ENCODE measurements at regions not wholly inside any gene's neighbourhood (a gene's known extent, or its start where the extent isn't known, plus 50 kb on each side); places are given as distances from the start of the nearest gene placed in this dataset.

- Histone ChIP-seq H3K27me3 (ENCODE audit: insufficient read depth, insufficient read length) (no peaks in the 10 kb centered on the region), H3K9ac (ENCODE audit: insufficient read length, low read depth) (no peak overlapping the region), H3K4me1 (ENCODE audit: insufficient read depth, insufficient read length) (no peaks in the 10 kb centered on the region), H3K36me3 (ENCODE audit: insufficient read depth, insufficient read length, low read length) (no peaks in the 10 kb centered on the region), H3K4me3 (ENCODE audit: insufficient read length, low read depth) (no peak overlapping the region), H3K9me3 (ENCODE audit: insufficient read depth, low read length) (no peaks in the 10 kb centered on the region)
- DNase-seq (ENCODE audit: low read depth, low spot score): no peak
- TF ChIP-seq YY1 (IDR thresholded peaks at IDR 0.05; ENCODE audit: insufficient read depth, insufficient read length) (no peak), ZNF274 (IDR thresholded peaks at IDR 0.05; ENCODE audit: low read depth, low read length) (no peak), SUZ12 (IDR thresholded peaks at IDR 0.05; ENCODE audit: extremely low read depth, insufficient read depth, insufficient read length) (no peak)
These were observed 1247.9 kb upstream of the MAP3K7 start for GRCh38 chr6:91834813-91835212.

- Histone ChIP-seq H3K4me1 (ENCODE audit: insufficient read depth, insufficient read length) (no peaks in the 10 kb centered on the region), H3K27me3 (ENCODE audit: insufficient read depth, insufficient read length) (no peaks in the 10 kb centered on the region), H3K9ac (ENCODE audit: insufficient read length, low read depth) (no peak overlapping the region), H3K9me3 (ENCODE audit: insufficient read depth, low read length) (no peaks in the 10 kb centered on the region), H3K4me3 (ENCODE audit: insufficient read length, low read depth) (no peak overlapping the region), H3K36me3 (ENCODE audit: insufficient read depth, insufficient read length, low read length) (no peaks in the 10 kb centered on the region)
- DNase-seq (ENCODE audit: low read depth, low spot score): no peak
- no peak for TF ChIP-seq YY1 (IDR thresholded peaks at IDR 0.05; ENCODE audit: insufficient read depth, insufficient read length)
These were observed 1240.3 kb upstream of the MAP3K7 start for GRCh38 chr6:91827151-91827550.

- H3K27me3 ChIP-seq (ENCODE audit: insufficient read depth, insufficient read length): no peaks in the 10 kb centered on the region
- H3K9me3 ChIP-seq (ENCODE audit: insufficient read depth, low read length): no peaks in the 10 kb centered on the region
- TF ChIP-seq ZNF274 (IDR thresholded peaks at IDR 0.05; ENCODE audit: low read depth, low read length) (no peak), YY1 (IDR thresholded peaks at IDR 0.05; ENCODE audit: insufficient read depth, insufficient read length) (no peak), SUZ12 (IDR thresholded peaks at IDR 0.05; ENCODE audit: extremely low read depth, insufficient read depth, insufficient read length) (no peak)
- H3K4me1 ChIP-seq (ENCODE audit: insufficient read depth, insufficient read length): no peaks in the 10 kb centered on the region
- no peak overlapping the region for H3K9ac ChIP-seq (ENCODE audit: insufficient read length, low read depth)
- no peak for DNase-seq (ENCODE audit: low read depth, low spot score)
- no peaks in the 10 kb centered on the region for H3K36me3 ChIP-seq (ENCODE audit: insufficient read depth, insufficient read length, low read length)
- H3K4me3 ChIP-seq (ENCODE audit: insufficient read length, low read depth): no peak overlapping the region
These were observed 1239.3 kb upstream of the MAP3K7 start for GRCh38 chr6:91826128-91826527.

GRCh38 chr6:91824331-91824730 is 1237.5 kb upstream of the MAP3K7 start:
- no peaks in the 10 kb centered on the region for H3K9me3 ChIP-seq (ENCODE audit: insufficient read depth, low read length)
- no peaks in the 10 kb centered on the region for H3K36me3 ChIP-seq (ENCODE audit: insufficient read depth, insufficient read length, low read length)
- H3K4me3 ChIP-seq (ENCODE audit: insufficient read length, low read depth): no peak overlapping the region
- TF ChIP-seq ZNF274 (IDR thresholded peaks at IDR 0.05; ENCODE audit: low read depth, low read length) (no peak), YY1 (IDR thresholded peaks at IDR 0.05; ENCODE audit: insufficient read depth, insufficient read length) (no peak), SUZ12 (IDR thresholded peaks at IDR 0.05; ENCODE audit: extremely low read depth, insufficient read depth, insufficient read length) (no peak)
- no peaks in the 10 kb centered on the region for H3K27me3 ChIP-seq (ENCODE audit: insufficient read depth, insufficient read length)
- H3K4me1 ChIP-seq (ENCODE audit: insufficient read depth, insufficient read length): no peaks in the 10 kb centered on the region
- H3K9ac ChIP-seq (ENCODE audit: insufficient read length, low read depth): no peak overlapping the region
- DNase-seq (ENCODE audit: low read depth, low spot score): no peak

- no peaks in the 10 kb centered on the region for H3K36me3 ChIP-seq (ENCODE audit: insufficient read depth, insufficient read length, low read length)
- no peaks in the 10 kb centered on the region for H3K9me3 ChIP-seq (ENCODE audit: insufficient read depth, low read length)
- no peak for DNase-seq (ENCODE audit: low read depth, low spot score)
- TF ChIP-seq ZNF274 (IDR thresholded peaks at IDR 0.05; ENCODE audit: low read depth, low read length) (no peak), SUZ12 (IDR thresholded peaks at IDR 0.05; ENCODE audit: extremely low read depth, insufficient read depth, insufficient read length) (no peak), YY1 (IDR thresholded peaks at IDR 0.05; ENCODE audit: insufficient read depth, insufficient read length) (no peak)
- no peak overlapping the region for H3K9ac ChIP-seq (ENCODE audit: insufficient read length, low read depth)
- H3K4me1 ChIP-seq (ENCODE audit: insufficient read depth, insufficient read length): no peaks in the 10 kb centered on the region
- H3K27me3 ChIP-seq (ENCODE audit: insufficient read depth, insufficient read length): no peaks in the 10 kb centered on the region
- no peak overlapping the region for H3K4me3 ChIP-seq (ENCODE audit: insufficient read length, low read depth)
These were observed 1235.7 kb upstream of the MAP3K7 start for GRCh38 chr6:91822581-91822980.

GRCh38 chr6:91816335-91816734 is 1229.5 kb upstream of the MAP3K7 start:
- Histone ChIP-seq H3K27me3 (ENCODE audit: insufficient read depth, insufficient read length) (no peaks in the 10 kb centered on the region), H3K36me3 (ENCODE audit: insufficient read depth, insufficient read length, low read length) (no peaks in the 10 kb centered on the region), H3K9me3 (ENCODE audit: insufficient read depth, low read length) (no peaks in the 10 kb centered on the region), H3K9ac (ENCODE audit: insufficient read length, low read depth) (no peak overlapping the region), H3K4me1 (ENCODE audit: insufficient read depth, insufficient read length) (no peaks in the 10 kb centered on the region), H3K4me3 (ENCODE audit: insufficient read length, low read depth) (no peak overlapping the region)
- DNase-seq (ENCODE audit: low read depth, low spot score): no peak
- TF ChIP-seq SUZ12 (IDR thresholded peaks at IDR 0.05; ENCODE audit: extremely low read depth, insufficient read depth, insufficient read length) (no peak), ZNF274 (IDR thresholded peaks at IDR 0.05; ENCODE audit: low read depth, low read length) (no peak), YY1 (IDR thresholded peaks at IDR 0.05; ENCODE audit: insufficient read depth, insufficient read length) (no peak)

- H3K4me3 ChIP-seq (ENCODE audit: insufficient read length, low read depth): no peak overlapping the region
- DNase-seq (ENCODE audit: low read depth, low spot score): no peak
- no peaks in the 10 kb centered on the region for H3K36me3 ChIP-seq (ENCODE audit: insufficient read depth, insufficient read length, low read length)
- H3K27me3 ChIP-seq (ENCODE audit: insufficient read depth, insufficient read length): no peaks in the 10 kb centered on the region
- no peak overlapping the region for H3K9ac ChIP-seq (ENCODE audit: insufficient read length, low read depth)
- no peaks in the 10 kb centered on the region for H3K9me3 ChIP-seq (ENCODE audit: insufficient read depth, low read length)
- H3K4me1 ChIP-seq (ENCODE audit: insufficient read depth, insufficient read length): no peaks in the 10 kb centered on the region
- TF ChIP-seq YY1 (IDR thresholded peaks at IDR 0.05; ENCODE audit: insufficient read depth, insufficient read length) (no peak), SUZ12 (IDR thresholded peaks at IDR 0.05; ENCODE audit: extremely low read depth, insufficient read depth, insufficient read length) (no peak), ZNF274 (IDR thresholded peaks at IDR 0.05; ENCODE audit: low read depth, low read length) (no peak)
These were observed 1226.8 kb upstream of the MAP3K7 start for GRCh38 chr6:91813641-91814040.
